ENCODE measurements at regions not wholly inside any gene's neighbourhood (a gene's known extent, or its start where the extent isn't known, plus 50 kb on each side); places are given as distances from the start of the nearest gene placed in this dataset.

GRCh38 chr3:34533451-34533850 lies 735.0 kb downstream of the PDCD6IP start:
- Mint-ChIP-seq H3K27me3 (ENCODE audit: low read depth) (peaks cover 7% of the 10 kb centered on the region), H3K36me3 (ENCODE audit: low read depth) (no peaks in the 10 kb centered on the region), H3K4me1 (ENCODE audit: low read depth) (no peaks in the 10 kb centered on the region), H3K4me3 (ENCODE audit: unreplicated experiment) (no peak overlapping the region), H3K9me3 (ENCODE audit: low read depth) (peaks cover 6% of the 10 kb centered on the region), H3K27ac (ENCODE audit: unreplicated experiment) (no peak overlapping the region)
- TF ChIP-seq CTCF (IDR thresholded peaks at IDR 0.05) = no peak
- DNase-seq (ENCODE audit: low spot score) = no peak

- Mint-ChIP-seq H3K27me3 (ENCODE audit: low read depth) (peaks cover 4% of the 10 kb centered on the region), H3K4me3 (ENCODE audit: unreplicated experiment) (no peak overlapping the region), H3K27ac (ENCODE audit: unreplicated experiment) (no peak overlapping the region), H3K36me3 (ENCODE audit: low read depth) (no peaks in the 10 kb centered on the region), H3K9me3 (ENCODE audit: low read depth) (peaks cover 6% of the 10 kb centered on the region), H3K4me1 (ENCODE audit: low read depth) (no peaks in the 10 kb centered on the region)
- DNase-seq (ENCODE audit: low spot score) = no peak
- no peak for TF ChIP-seq CTCF (IDR thresholded peaks at IDR 0.05)
Observed at GRCh38 chr3:34534013-34534412, 735.6 kb downstream of the PDCD6IP start.

GRCh38 chr3:34544136-34544535 lies 745.7 kb downstream of the PDCD6IP start:
- DNase-seq (ENCODE audit: low spot score) = no peak
- Mint-ChIP-seq H3K9me3 (ENCODE audit: low read depth) (no peaks in the 10 kb centered on the region), H3K27ac (ENCODE audit: unreplicated experiment) (no peak overlapping the region), H3K27me3 (ENCODE audit: low read depth) (peaks cover 3% of the 10 kb centered on the region), H3K4me3 (ENCODE audit: unreplicated experiment) (no peak overlapping the region), H3K4me1 (ENCODE audit: low read depth) (no peaks in the 10 kb centered on the region), H3K36me3 (ENCODE audit: low read depth) (no peaks in the 10 kb centered on the region)
- TF ChIP-seq CTCF (IDR thresholded peaks at IDR 0.05) = no peak

GRCh38 chr3:34547297-34547920 lies 749.0 kb downstream of the PDCD6IP start:
- no peaks in the 10 kb centered on the region for H3K36me3 Mint-ChIP-seq (ENCODE audit: low read depth)
- H3K4me1 Mint-ChIP-seq (ENCODE audit: low read depth) = no peaks in the 10 kb centered on the region
- peaks cover under 1% of the 10 kb centered on the region for H3K27me3 Mint-ChIP-seq (ENCODE audit: low read depth)
- no peak overlapping the region for H3K27ac Mint-ChIP-seq (ENCODE audit: unreplicated experiment)
- no peaks in the 10 kb centered on the region for H3K9me3 Mint-ChIP-seq (ENCODE audit: low read depth)
- DNase-seq (ENCODE audit: low spot score) = no peak
- TF ChIP-seq CTCF (IDR thresholded peaks at IDR 0.05) = no peak
- H3K4me3 Mint-ChIP-seq (ENCODE audit: unreplicated experiment) = no peak overlapping the region

GRCh38 chr3:34567266-34567665 lies 768.8 kb downstream of the PDCD6IP start:
- no peaks in the 10 kb centered on the region for H3K36me3 Mint-ChIP-seq (ENCODE audit: low read depth)
- no peaks in the 10 kb centered on the region for H3K4me1 Mint-ChIP-seq (ENCODE audit: low read depth)
- DNase-seq (ENCODE audit: low spot score) = no peak
- no peak overlapping the region for H3K4me3 Mint-ChIP-seq (ENCODE audit: unreplicated experiment)
- no peak for TF ChIP-seq CTCF (IDR thresholded peaks at IDR 0.05)
- no peaks in the 10 kb centered on the region for H3K27me3 Mint-ChIP-seq (ENCODE audit: low read depth)
- H3K9me3 Mint-ChIP-seq (ENCODE audit: low read depth) = peaks cover 22% of the 10 kb centered on the region
- H3K27ac Mint-ChIP-seq (ENCODE audit: unreplicated experiment) = no peak overlapping the region
